ENCODE measurements at regions not wholly inside any gene's neighbourhood (a gene's known extent, or its start where the extent isn't known, plus 50 kb on each side); places are given as distances from the start of the nearest gene placed in this dataset.
"Not testable (repeated sequence)": the region's sequence is repeated elsewhere in the genome, so short reads cannot be mapped to it uniquely, and the experiment has no call there.

DNA sequence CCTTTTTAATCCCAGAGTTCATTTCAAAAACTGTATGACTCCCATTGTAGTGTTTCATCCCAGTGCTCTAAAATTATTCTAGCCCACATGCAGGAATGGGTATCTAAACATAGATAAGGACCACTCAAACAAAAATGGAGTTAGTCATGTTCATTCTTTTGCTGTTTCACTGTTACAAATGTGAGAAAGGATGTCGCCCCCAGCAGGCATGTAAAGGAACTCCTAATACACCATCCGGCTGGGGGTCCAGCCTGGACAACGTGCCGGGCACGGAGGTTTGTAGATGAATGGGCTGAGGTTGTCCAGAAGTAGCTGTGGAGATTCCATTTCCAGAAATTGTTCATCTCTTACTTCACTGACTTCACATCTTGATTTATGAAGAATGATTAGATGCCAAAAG lies 101.9 kb upstream of the RAB12 start:
- no peak overlapping the region for H3K27ac Mint-ChIP-seq
- H3K9me3 Mint-ChIP-seq = no peaks in the 10 kb centered on the region
- no peaks in the 10 kb centered on the region for H3K36me3 Mint-ChIP-seq (ENCODE audit: low read depth)
- no peak overlapping the region for H3K4me3 Mint-ChIP-seq
- peaks cover 2% of the 10 kb centered on the region for H3K27me3 Mint-ChIP-seq
- intact Hi-C loops (cut with micrococcal nuclease) = no loop called here
- DNase-seq = no peak
- H3K4me1 Mint-ChIP-seq = no peaks in the 10 kb centered on the region

- intact Hi-C loops (cut with micrococcal nuclease) = no loop called here
- Mint-ChIP-seq H3K27me3 (peaks cover 2% of the 10 kb centered on the region), H3K4me1 (no peaks in the 10 kb centered on the region), H3K36me3 (ENCODE audit: low read depth) (no peaks in the 10 kb centered on the region), H3K9me3 (no peaks in the 10 kb centered on the region), H3K4me3 (no peak overlapping the region), H3K27ac (no peak overlapping the region)
- DNase-seq = no peak
These were observed 101.1 kb upstream of the RAB12 start for GRCh38 chr18:8507915-8508705.

- H3K4me3 Mint-ChIP-seq = no peak overlapping the region
These were observed 96.0 kb upstream of the RAB12 start for GRCh38 chr18:8513249-8513648.

GRCh38 chr18:8514409-8514808 lies 94.8 kb upstream of the RAB12 start:
- no peak overlapping the region for H3K4me3 Mint-ChIP-seq
- intact Hi-C loops (cut with micrococcal nuclease) = no loop called here
- DNase-seq = no peak
- H3K9me3 Mint-ChIP-seq = no peaks in the 10 kb centered on the region
- H3K4me1 Mint-ChIP-seq = no peaks in the 10 kb centered on the region
- no peak overlapping the region for H3K27ac Mint-ChIP-seq
- peaks cover 2% of the 10 kb centered on the region for H3K27me3 Mint-ChIP-seq
- no peaks in the 10 kb centered on the region for H3K36me3 Mint-ChIP-seq (ENCODE audit: low read depth)

More at GRCh38 chr18:8513249-8513648, 96.0 kb upstream of the RAB12 start:
- intact Hi-C loops (cut with micrococcal nuclease) = no loop called here
- H3K27me3 Mint-ChIP-seq = peaks cover 2% of the 10 kb centered on the region
- DNase-seq = no peak
- no peaks in the 10 kb centered on the region for H3K9me3 Mint-ChIP-seq
- H3K36me3 Mint-ChIP-seq (ENCODE audit: low read depth) = no peaks in the 10 kb centered on the region
- H3K4me1 Mint-ChIP-seq = no peaks in the 10 kb centered on the region
- no peak overlapping the region for H3K27ac Mint-ChIP-seq

DNA sequence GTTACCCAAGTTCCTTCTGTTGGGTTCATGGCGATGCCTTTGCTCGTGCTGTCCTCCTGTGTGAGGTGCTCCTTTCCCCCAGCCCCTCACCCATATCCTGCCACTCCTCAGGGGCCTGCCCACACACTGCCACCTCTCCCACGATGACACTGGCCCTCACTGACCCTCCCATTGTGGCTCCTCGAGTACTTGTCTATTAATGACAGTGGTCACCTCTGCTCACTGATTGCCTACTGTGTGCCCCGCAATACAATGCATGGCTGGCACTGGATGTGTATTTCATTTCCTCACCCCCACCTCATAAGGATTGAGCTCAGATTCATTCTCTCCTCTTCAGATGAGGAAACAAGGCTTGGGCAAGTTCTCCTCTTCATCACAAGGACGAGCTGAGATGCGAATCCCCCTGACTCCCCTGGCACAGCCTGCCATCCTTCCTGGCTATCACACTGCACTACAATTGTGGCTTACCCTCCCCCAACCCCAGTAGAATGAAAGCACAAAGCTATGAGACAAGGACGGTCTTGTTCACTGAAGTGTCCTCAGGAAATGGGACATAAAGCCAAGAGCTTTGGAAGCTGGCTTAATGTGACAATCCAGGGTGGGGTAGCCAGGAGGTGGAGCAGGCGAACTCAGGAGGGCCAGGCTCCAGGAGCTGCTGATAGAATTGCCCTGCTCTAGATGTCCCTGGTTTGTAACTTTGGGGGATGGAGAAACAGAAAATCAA lies 93.9 kb upstream of the RAB12 start:
- intact Hi-C loops (cut with micrococcal nuclease) = no loop called here
- no peaks in the 10 kb centered on the region for H3K9me3 Mint-ChIP-seq
- no peak for DNase-seq
- H3K27ac Mint-ChIP-seq = no peak overlapping the region
- H3K27me3 Mint-ChIP-seq = peaks cover 2% of the 10 kb centered on the region
- no peak overlapping the region for H3K4me3 Mint-ChIP-seq
- H3K4me1 Mint-ChIP-seq = no peaks in the 10 kb centered on the region
- H3K36me3 Mint-ChIP-seq (ENCODE audit: low read depth) = no peaks in the 10 kb centered on the region

- DNase-seq = no peak
- Mint-ChIP-seq H3K4me3 (no peak overlapping the region), H3K9me3 (no peaks in the 10 kb centered on the region), H3K27me3 (peaks cover 2% of the 10 kb centered on the region), H3K36me3 (ENCODE audit: low read depth) (no peaks in the 10 kb centered on the region), H3K4me1 (no peaks in the 10 kb centered on the region), H3K27ac (no peak overlapping the region)
- intact Hi-C loops (cut with micrococcal nuclease) = no loop called here
These were observed 92.6 kb upstream of the RAB12 start for GRCh38 chr18:8516371-8517250.

DNA sequence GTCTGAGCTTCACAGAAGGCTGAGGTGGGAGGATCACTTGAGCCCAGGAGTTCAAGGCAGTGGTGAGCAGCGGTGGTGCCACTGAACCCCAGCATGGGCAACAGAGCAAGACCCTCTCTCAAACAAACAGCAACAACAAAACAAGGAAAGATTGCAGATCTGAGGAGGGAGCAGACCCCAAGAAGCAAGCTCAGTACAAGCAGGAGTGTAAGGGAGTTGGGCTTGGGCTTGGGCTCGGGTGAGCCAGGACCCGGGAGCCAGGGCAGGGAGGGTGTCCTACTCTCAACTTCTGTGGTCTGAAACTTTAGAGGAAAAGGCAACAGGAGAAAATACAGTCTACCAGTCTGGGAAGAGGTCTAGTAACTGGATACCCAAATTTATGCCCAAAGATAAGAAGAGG lies 92.0 kb upstream of the RAB12 start:
- no peaks in the 10 kb centered on the region for H3K27me3 Mint-ChIP-seq
- no peak overlapping the region for H3K27ac Mint-ChIP-seq
- H3K4me3 Mint-ChIP-seq = no peak overlapping the region
- DNase-seq = no peak
- H3K36me3 Mint-ChIP-seq (ENCODE audit: low read depth) = no peaks in the 10 kb centered on the region
- H3K4me1 Mint-ChIP-seq = no peaks in the 10 kb centered on the region
- no peaks in the 10 kb centered on the region for H3K9me3 Mint-ChIP-seq
- intact Hi-C loops (cut with micrococcal nuclease) = no loop called here

GRCh38 chr18:8519102-8519501 lies 90.1 kb upstream of the RAB12 start:
- no peaks in the 10 kb centered on the region for H3K36me3 Mint-ChIP-seq (ENCODE audit: low read depth)
- intact Hi-C loops (cut with micrococcal nuclease) = no loop called here
- H3K9me3 Mint-ChIP-seq = no peaks in the 10 kb centered on the region
- no peak for DNase-seq
- H3K4me1 Mint-ChIP-seq = peaks cover 2% of the 10 kb centered on the region
- peaks cover 5% of the 10 kb centered on the region for H3K27me3 Mint-ChIP-seq
- no peak overlapping the region for H3K4me3 Mint-ChIP-seq
- H3K27ac Mint-ChIP-seq = no peak overlapping the region

DNA sequence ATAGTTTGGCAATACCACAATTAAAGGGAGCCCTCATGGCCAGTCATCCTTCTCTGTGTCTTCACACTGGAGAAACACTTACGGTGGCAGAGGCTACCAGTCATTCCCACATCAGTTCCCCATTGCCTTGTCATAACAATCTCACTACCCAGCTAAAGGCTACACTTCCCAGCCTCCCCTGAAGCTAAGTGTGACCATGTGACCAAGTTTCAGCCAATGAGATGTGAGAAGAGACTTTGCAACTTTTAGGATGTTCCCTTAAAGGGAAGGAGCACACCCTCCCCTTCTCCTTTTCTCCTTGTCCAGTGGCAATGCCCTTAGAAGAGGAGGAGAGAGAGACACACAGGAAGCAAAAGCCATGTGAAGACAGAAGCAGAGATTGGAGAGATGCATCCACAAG lies 89.0 kb upstream of the RAB12 start:
- H3K4me3 Mint-ChIP-seq = no peak overlapping the region
- H3K36me3 Mint-ChIP-seq (ENCODE audit: low read depth) = no peaks in the 10 kb centered on the region
- H3K9me3 Mint-ChIP-seq = no peaks in the 10 kb centered on the region
- peaks cover 6% of the 10 kb centered on the region for H3K4me1 Mint-ChIP-seq
- intact Hi-C loops (cut with micrococcal nuclease) = no loop called here
- peaks cover 9% of the 10 kb centered on the region for H3K27me3 Mint-ChIP-seq
- no peak for DNase-seq
- H3K27ac Mint-ChIP-seq = no peak overlapping the region

DNA sequence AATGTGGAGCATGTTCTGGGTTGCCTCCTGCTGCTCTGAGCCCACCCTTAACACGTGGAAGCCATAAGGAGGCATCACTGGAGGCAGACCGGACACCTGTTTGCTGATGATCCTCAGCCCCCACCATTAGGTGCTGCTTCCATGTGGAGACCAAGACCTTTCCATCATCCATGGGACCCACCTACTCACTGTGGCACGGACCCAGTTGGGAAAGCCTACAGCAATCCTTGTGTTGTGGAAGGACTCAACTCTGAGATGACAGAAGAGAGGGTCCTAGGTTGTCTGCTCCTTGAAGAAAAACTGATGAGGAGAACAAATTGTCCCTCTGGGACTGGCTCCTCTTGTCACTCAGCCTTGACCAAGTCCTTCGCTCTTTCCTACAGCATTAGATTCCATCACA lies 86.5 kb upstream of the RAB12 start:
- Mint-ChIP-seq H3K27me3 (peaks cover 17% of the 10 kb centered on the region), H3K4me1 (peaks cover 11% of the 10 kb centered on the region), H3K9me3 (no peaks in the 10 kb centered on the region), H3K27ac (no peak overlapping the region), H3K36me3 (ENCODE audit: low read depth) (no peaks in the 10 kb centered on the region), H3K4me3 (no peak overlapping the region)
- no peak for DNase-seq
- intact Hi-C loops (cut with micrococcal nuclease) = no loop called here

DNA sequence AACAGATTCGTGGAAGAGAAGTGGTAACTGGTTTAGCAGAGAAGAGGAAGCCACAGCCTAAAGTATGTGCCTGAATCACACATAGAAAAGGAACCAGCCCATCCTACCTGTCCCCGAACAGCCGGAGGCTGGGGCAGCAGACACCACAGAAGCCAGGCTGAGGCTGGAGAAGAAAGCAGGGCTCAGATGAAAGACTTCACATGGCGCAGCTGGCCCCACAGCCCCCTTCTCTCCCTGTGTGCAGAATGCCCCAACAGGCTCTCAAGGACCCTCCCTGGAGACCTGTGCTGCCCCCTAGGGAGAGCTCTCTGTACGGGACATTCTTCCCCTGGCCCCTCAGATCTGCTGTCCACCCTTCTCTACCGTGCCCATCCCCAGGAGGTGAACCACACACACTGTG lies 83.5 kb upstream of the RAB12 start:
- H3K9me3 Mint-ChIP-seq = peaks cover 9% of the 10 kb centered on the region
- peak; percentile 63 for DNase-seq
- H3K4me1 Mint-ChIP-seq = peaks cover 11% of the 10 kb centered on the region
- peaks cover 18% of the 10 kb centered on the region for H3K27me3 Mint-ChIP-seq
- H3K4me3 Mint-ChIP-seq = peak overlapping the region; percentile 46
- no peaks in the 10 kb centered on the region for H3K36me3 Mint-ChIP-seq (ENCODE audit: low read depth)
- no peak overlapping the region for H3K27ac Mint-ChIP-seq
- intact Hi-C loops (cut with micrococcal nuclease) = no loop called here

DNA sequence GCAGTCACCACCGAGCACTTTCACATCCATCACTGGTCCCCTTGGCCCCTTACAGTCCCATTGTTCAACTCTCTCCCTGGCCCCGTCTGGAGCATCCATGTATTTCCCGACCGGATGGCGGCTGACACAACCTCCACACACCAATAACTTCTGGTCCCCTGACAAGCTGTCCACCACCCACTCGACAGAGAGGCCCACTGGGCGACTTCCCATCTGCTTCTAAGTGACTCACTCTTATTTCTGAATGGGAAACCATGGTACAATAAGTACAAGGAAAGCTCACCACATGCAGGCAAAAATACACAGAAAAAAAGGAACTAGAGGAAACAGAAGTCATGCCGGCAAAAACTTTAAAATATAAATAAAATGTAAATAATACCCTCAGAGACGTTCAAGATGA lies 82.9 kb upstream of the RAB12 start:
- no peak overlapping the region for H3K27ac Mint-ChIP-seq
- peaks cover 15% of the 10 kb centered on the region for H3K9me3 Mint-ChIP-seq
- H3K36me3 Mint-ChIP-seq (ENCODE audit: low read depth) = no peaks in the 10 kb centered on the region
- DNase-seq = no peak
- peaks cover 11% of the 10 kb centered on the region for H3K4me1 Mint-ChIP-seq
- intact Hi-C loops (cut with micrococcal nuclease) = no loop called here
- peak overlapping the region; percentile 46 for H3K4me3 Mint-ChIP-seq
- peaks cover 18% of the 10 kb centered on the region for H3K27me3 Mint-ChIP-seq

GRCh38 chr18:8529609-8530008 lies 79.6 kb upstream of the RAB12 start:
- Mint-ChIP-seq H3K4me1 (peaks cover 9% of the 10 kb centered on the region), H3K4me3 (no peak overlapping the region), H3K27ac (no peak overlapping the region), H3K27me3 (peaks cover 13% of the 10 kb centered on the region), H3K36me3 (ENCODE audit: low read depth) (no peaks in the 10 kb centered on the region), H3K9me3 (peaks cover 33% of the 10 kb centered on the region)
- no peak for DNase-seq
- intact Hi-C loops (cut with micrococcal nuclease) = no loop called here

- not testable (repeated sequence) for H3K4me1 Mint-ChIP-seq, H3K27me3 Mint-ChIP-seq
These were observed 78.2 kb upstream of the RAB12 start for GRCh38 chr18:8531084-8531483.

More at GRCh38 chr18:8531084-8531483, 78.2 kb upstream of the RAB12 start:
- H3K36me3 Mint-ChIP-seq (ENCODE audit: low read depth); H3K27ac Mint-ChIP-seq; H3K4me3 Mint-ChIP-seq; DNase-seq; intact Hi-C loops (cut with micrococcal nuclease): not testable (repeated sequence)
- peaks cover 33% of the 10 kb centered on the region for H3K9me3 Mint-ChIP-seq
